22Rv1 (cell line): ENCODE measurements at regions not wholly inside any gene's neighbourhood (a gene's known extent, or its start where the extent isn't known, plus 50 kb on each side); places are given as distances from the start of the nearest gene placed in this dataset.

ENCODE experiments used
- ZFX ChIP-seq: fragments of 450-650 bp; IDR thresholded peaks from 2 replicates; pipeline ENCODE4 v1.6.1; 2017; ENCODE audit warnings: antibody characterized with exemption, borderline replicate concordance
- TF ChIP-seq, protein P1 (sequence below): fragments of 450-650 bp; IDR thresholded peaks from 2 replicates; pipeline ENCODE4 v1.5.1; 2017; ENCODE audit warnings: mild to moderate bottlenecking

DNA sequence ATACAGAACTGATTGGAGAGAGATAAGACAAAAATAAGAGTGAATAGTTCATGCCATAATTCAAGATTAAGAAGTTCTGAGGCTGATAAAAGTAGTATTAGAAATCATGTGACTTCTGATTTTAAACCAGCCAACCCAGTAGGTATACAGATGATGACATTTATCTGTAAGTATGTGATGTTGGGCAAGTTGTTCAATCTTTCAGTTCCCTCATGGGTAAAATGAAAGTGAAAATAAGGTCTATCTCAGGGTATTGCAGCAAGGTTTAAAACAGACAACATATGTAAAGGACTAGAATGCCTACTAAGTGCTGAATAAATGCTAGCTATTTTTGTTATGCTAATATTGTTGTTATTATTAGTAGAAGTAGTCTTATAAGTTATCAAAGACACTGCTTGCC, 1055.7 kb downstream of the NAALADL2 start:
- TF ChIP-seq, protein P1, sequence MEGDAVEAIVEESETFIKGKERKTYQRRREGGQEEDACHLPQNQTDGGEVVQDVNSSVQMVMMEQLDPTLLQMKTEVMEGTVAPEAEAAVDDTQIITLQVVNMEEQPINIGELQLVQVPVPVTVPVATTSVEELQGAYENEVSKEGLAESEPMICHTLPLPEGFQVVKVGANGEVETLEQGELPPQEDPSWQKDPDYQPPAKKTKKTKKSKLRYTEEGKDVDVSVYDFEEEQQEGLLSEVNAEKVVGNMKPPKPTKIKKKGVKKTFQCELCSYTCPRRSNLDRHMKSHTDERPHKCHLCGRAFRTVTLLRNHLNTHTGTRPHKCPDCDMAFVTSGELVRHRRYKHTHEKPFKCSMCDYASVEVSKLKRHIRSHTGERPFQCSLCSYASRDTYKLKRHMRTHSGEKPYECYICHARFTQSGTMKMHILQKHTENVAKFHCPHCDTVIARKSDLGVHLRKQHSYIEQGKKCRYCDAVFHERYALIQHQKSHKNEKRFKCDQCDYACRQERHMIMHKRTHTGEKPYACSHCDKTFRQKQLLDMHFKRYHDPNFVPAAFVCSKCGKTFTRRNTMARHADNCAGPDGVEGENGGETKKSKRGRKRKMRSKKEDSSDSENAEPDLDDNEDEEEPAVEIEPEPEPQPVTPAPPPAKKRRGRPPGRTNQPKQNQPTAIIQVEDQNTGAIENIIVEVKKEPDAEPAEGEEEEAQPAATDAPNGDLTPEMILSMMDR: no peak
- no peak for TF ChIP-seq ZFX
